ENCODE measurements at regions not wholly inside any gene's neighbourhood (a gene's known extent, or its start where the extent isn't known, plus 50 kb on each side); places are given as distances from the start of the nearest gene placed in this dataset.
A peak's percentile ranks its signal among the peaks of the same experiment; 100 is the strongest.

DNA sequence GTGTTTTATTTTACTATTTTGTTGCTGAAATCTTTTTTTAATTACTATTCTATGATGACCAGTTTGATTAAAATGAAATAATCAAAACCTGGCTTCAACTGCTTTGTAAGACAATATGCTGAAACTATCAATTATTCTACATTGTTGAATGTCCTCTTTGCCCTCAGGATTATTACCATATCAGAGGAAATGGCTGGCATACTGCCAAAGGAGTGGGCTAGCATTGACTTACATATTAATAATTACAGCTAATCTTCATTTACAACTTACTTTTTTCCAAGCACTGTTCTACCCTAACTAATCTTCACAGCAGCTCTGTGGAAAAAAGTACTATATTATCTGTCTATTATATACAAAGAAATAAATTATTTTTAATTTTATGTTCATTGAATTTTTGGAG, 560.5 kb downstream of the BCKDHB start:
- CTCF ChIA-PET, result no interaction called here
- no peak for DNase-seq (ENCODE audit: low read depth)

DNA sequence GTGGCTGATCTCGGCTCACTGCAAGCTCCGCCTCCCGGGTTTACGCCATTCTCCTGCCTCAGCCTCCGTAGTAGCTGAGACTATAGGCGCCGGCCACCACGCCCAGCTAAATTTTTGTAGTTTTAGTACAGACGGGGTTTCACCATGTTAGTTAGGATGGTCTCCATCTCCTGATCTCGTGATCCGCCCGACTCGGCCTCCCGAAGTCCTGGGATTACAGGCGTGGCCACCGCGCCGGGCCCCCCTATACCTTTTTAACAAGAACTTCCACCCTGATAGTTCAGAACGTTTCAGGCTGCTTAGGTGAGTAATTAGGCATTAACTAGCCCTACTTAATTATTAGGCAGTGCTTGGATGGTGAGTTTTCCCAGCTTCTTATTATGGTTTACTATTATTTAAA, 552.5 kb downstream of the BCKDHB start:
- no peaks in the 10 kb centered on the region for H3K36me3 ChIP-seq (ENCODE audit: control insufficient read depth, insufficient read depth, low read length)
- TF ChIP-seq, protein P1, sequence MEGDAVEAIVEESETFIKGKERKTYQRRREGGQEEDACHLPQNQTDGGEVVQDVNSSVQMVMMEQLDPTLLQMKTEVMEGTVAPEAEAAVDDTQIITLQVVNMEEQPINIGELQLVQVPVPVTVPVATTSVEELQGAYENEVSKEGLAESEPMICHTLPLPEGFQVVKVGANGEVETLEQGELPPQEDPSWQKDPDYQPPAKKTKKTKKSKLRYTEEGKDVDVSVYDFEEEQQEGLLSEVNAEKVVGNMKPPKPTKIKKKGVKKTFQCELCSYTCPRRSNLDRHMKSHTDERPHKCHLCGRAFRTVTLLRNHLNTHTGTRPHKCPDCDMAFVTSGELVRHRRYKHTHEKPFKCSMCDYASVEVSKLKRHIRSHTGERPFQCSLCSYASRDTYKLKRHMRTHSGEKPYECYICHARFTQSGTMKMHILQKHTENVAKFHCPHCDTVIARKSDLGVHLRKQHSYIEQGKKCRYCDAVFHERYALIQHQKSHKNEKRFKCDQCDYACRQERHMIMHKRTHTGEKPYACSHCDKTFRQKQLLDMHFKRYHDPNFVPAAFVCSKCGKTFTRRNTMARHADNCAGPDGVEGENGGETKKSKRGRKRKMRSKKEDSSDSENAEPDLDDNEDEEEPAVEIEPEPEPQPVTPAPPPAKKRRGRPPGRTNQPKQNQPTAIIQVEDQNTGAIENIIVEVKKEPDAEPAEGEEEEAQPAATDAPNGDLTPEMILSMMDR (IDR thresholded peaks at IDR 0.05; ENCODE audit: insufficient read depth, low read depth, low read length), result no peak
- ChIA-PET CTCF (interaction anchor here (0.8 kb wide), 1 partner anchor 10 kb away, joined by 3 read pairs; no protein-coding TSS in a partner anchor), POLR2A (no interaction called here)
- no peak for DNase-seq (ENCODE audit: low read depth)
- H3K4me3 ChIP-seq (ENCODE audit: low read depth, low read length), result no peak overlapping the region
- H3K27me3 ChIP-seq (ENCODE audit: control insufficient read depth, insufficient read depth, low read length), result no peaks in the 10 kb centered on the region

More for the DNA sequence above, 560.5 kb downstream of the BCKDHB start:
- TF ChIP-seq, protein P1 (IDR thresholded peaks at IDR 0.05; ENCODE audit: insufficient read depth, low read depth, low read length), result no peak
- no peaks in the 10 kb centered on the region for H3K36me3 ChIP-seq (ENCODE audit: control insufficient read depth, insufficient read depth, low read length)
- POLR2A ChIA-PET, result no interaction called here
- H3K27me3 ChIP-seq (ENCODE audit: control insufficient read depth, insufficient read depth, low read length), result no peaks in the 10 kb centered on the region
- H3K4me3 ChIP-seq (ENCODE audit: low read depth, low read length), result no peak overlapping the region

DNA sequence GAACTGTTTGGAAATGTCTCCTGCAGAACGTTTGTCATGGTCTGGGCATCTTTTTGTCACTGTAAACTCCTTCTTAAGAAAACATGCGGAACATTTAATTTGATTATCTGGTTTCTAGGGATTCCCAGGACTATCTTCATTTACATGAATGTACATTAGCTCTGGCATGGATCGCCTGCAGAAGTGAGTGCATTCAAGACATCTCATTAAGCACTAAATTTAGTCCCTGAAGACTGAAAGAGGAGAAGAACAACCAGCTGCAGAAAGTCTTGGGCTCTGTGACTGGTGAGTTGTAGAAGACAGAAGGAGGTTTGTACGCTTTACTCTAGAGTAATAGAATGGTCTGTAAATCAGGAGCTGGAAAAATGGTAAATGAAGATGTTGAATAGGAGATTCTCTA, 540.7 kb downstream of the BCKDHB start:
- Histone ChIP-seq H3K36me3 (ENCODE audit: control insufficient read depth, insufficient read depth, low read length) (no peaks in the 10 kb centered on the region), H3K27me3 (ENCODE audit: control insufficient read depth, insufficient read depth, low read length) (no peaks in the 10 kb centered on the region), H3K4me3 (ENCODE audit: low read depth, low read length) (no peak overlapping the region)
- POLR2A ChIA-PET, result no interaction called here
- TF ChIP-seq, protein P1 (IDR thresholded peaks at IDR 0.05; ENCODE audit: insufficient read depth, low read depth, low read length), result no peak
- no peak for DNase-seq (ENCODE audit: low read depth)
- CTCF ChIA-PET, result no interaction called here

DNA sequence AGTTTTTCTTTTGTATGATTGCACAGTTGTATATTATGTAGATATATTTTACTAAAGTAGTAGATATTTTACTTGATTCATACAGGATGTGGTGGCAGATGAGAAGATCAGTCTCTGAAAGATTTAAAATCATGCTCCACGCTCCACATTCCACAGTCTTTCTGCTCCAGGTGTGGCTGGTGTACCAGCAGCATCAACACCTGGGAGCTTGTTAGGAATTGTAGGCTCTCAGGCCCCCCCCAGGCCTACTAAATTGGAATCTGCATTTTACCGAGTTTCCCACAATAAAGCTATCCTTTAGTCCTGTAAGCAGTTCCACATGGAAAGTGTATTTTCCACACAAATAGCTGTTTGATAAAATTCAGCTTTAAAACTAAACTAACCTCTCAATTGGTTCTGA, 537.4 kb downstream of the BCKDHB start:
- TF ChIP-seq, protein P1 (IDR thresholded peaks at IDR 0.05; ENCODE audit: insufficient read depth, low read depth, low read length), result no peak

DNA sequence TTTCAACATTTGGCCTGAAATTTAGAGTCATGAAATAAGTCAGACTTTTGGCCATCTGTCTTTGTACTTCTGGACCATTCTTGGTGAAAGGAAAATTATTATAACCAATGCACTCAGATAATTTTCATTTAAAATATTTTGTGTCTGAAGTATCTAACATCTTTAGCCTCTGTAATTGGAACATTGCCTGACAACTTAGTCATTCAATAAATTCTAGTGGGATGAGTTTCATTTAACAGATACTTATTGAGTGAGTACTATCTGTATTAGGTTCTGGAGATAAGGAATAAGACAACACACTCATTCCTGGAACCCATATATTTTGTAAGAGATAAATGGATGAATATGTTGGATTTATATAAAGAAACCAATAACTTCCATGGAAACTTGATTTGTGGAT, 536.0 kb downstream of the BCKDHB start:
- Histone ChIP-seq H3K27me3 (ENCODE audit: control insufficient read depth, insufficient read depth, low read length) (no peaks in the 10 kb centered on the region), H3K4me3 (ENCODE audit: low read depth, low read length) (no peak overlapping the region), H3K36me3 (ENCODE audit: control insufficient read depth, insufficient read depth, low read length) (no peaks in the 10 kb centered on the region)
- DNase-seq (ENCODE audit: low read depth), result peak; percentile 39
- CTCF ChIA-PET, result no interaction called here
- TF ChIP-seq, protein P1 (IDR thresholded peaks at IDR 0.05; ENCODE audit: insufficient read depth, low read depth, low read length), result no peak
- POLR2A ChIA-PET, result no interaction called here

More for the DNA sequence above, 537.4 kb downstream of the BCKDHB start:
- ChIA-PET POLR2A (no interaction called here), CTCF (interaction anchor here (0.9 kb wide), 1 partner anchor 10 kb away, joined by 5 read pairs; no protein-coding TSS in a partner anchor)
- Histone ChIP-seq H3K36me3 (ENCODE audit: control insufficient read depth, insufficient read depth, low read length) (no peaks in the 10 kb centered on the region), H3K4me3 (ENCODE audit: low read depth, low read length) (no peak overlapping the region), H3K27me3 (ENCODE audit: control insufficient read depth, insufficient read depth, low read length) (no peaks in the 10 kb centered on the region)
- DNase-seq (ENCODE audit: low read depth), result no peak
